Lung (tissue), 11 donors: ENCODE measurements at regions not wholly inside any gene's neighbourhood (a gene's known extent, or its start where the extent isn't known, plus 50 kb on each side); places are given as distances from the start of the nearest gene placed in this dataset.
A peak's percentile ranks its signal among the peaks of the same experiment; 100 is the strongest.
"Not testable (repeated sequence)": the region's sequence is repeated elsewhere in the genome, so short reads cannot be mapped to it uniquely, and the experiment has no call there.

Source experiments
- ATAC-seq: fragments of 200-7000 bp; cut with Tn5 transposase; one replicate; pipeline ENCODE4 v1.9.1; 2020; ENCODE audit warnings: moderate number of reproducible peaks; ENCODE audit not compliant: insufficient read depth, low FRiP score
- DNase-seq, 3 donors: peaks; one replicate each; pipeline ENCODE4 v3.0.0-alpha.2; 2013 to 2017
- H3K27ac ChIP-seq, 2 donors: one replicate each; pipeline ENCODE4 v1.5.1; 2013; ENCODE audit warnings: mild to moderate bottlenecking in 2 of 2, moderate library complexity in 2 of 2, control low read depth in 1 of 2, inconsistent platforms in 1 of 2, low read depth in 1 of 2, low read length in 1 of 2
- H3K27me3 ChIP-seq, 3 donors: one replicate each; pipeline ENCODE4 v1.5.1; 2013; ENCODE audit warnings: low read length in 2 of 3; ENCODE audit not compliant: control insufficient read depth in 3 of 3, insufficient read depth in 3 of 3
- H3K36me3 ChIP-seq, 4 donors: one replicate each; pipeline ENCODE4 v1.5.1; 2013; ENCODE audit warnings: low read length in 4 of 4, mild to moderate bottlenecking in 1 of 4, moderate library complexity in 1 of 4; ENCODE audit not compliant: control insufficient read depth in 4 of 4, insufficient read depth in 4 of 4
- H3K4me1 ChIP-seq, 5 donors: one replicate each; pipeline ENCODE4 v1.5.1; 2013; ENCODE audit warnings: low read length in 5 of 5, mild to moderate bottlenecking in 2 of 5, moderate library complexity in 1 of 5; ENCODE audit not compliant: control insufficient read depth in 5 of 5, insufficient read depth in 5 of 5
- H3K4me3 ChIP-seq: one replicate; pipeline ENCODE4 v1.5.1; 2013; ENCODE audit warnings: mild to moderate bottlenecking, control low read depth, moderate library complexity
- H3K9ac ChIP-seq, 2 donors: one replicate each; pipeline ENCODE4 v1.5.1; 2013; ENCODE audit warnings: low read length in 2 of 2, control low read depth in 1 of 2; ENCODE audit not compliant: insufficient read depth in 1 of 2
- H3K9me3 ChIP-seq, 4 donors: one replicate each; pipeline ENCODE4 v1.5.1; 2013; ENCODE audit warnings: low read length in 3 of 4, mild to moderate bottlenecking in 1 of 4, moderate library complexity in 1 of 4; ENCODE audit not compliant: control insufficient read depth in 4 of 4, insufficient read depth in 3 of 4
- CTCF ChIP-seq: IDR thresholded peaks from 2 replicates; pipeline ENCODE4 v1.5.1; 2012; ENCODE audit warnings: mild to moderate bottlenecking; ENCODE audit errors: control extremely low read depth, extremely low read depth
- WGBS, 2 donors: extraction: QIAGEN DNeasy Blood & Tissue Kit; methylation state at CpG; one replicate each; pipeline ENCODE4 v1.1.7; 2013; 5-methylcytosine and 5-hydroxymethylcytosine counted together
- donor health status: control.
- donor health status: control.
- donor health status: Bipolar disorder and iron deficiency.
- donor health status: healthy.
- donor health status: DM: yes; HTN: yes; CAD: no.

DNA sequence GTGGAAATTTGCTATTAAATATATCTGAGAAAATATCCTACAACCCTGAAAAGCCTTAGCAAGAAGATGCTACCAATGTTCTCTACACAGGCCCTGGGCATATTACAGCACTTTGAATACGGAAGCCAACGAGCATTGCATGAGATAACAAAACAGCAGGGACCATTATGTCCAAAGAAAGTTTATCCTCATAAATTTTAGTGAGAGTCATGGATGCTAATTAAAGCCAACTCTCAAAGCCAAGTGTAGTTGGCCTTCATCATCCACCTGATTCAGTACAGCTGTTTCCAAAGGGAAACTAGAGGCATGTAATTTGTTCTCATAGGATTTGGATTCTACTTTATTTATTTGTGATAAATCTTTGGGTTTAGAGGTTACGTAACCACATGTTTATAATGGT lies 564.8 kb downstream of the RFPL4B start:
- peak; percentile 11 to 61 (median 49) for DNase-seq
- ATAC-seq: no peak
- H3K27me3 ChIP-seq: no peaks in the 10 kb centered on the region
- no peak overlapping the region for H3K9ac ChIP-seq
- H3K36me3 ChIP-seq: no peaks in the 10 kb centered on the region
- no peak for TF ChIP-seq CTCF
- no peak overlapping the region for H3K27ac ChIP-seq
- H3K9me3 ChIP-seq: no peaks in the 10 kb centered on the region
- H3K4me3 ChIP-seq: no peak overlapping the region
- WGBS, 2 donors: 75 to 78% methylated on average over 3 of the region's 3 CpGs
- peaks cover 0 to 13% (median 0%) of the 10 kb centered on the region in 5 donors for H3K4me1 ChIP-seq

DNA sequence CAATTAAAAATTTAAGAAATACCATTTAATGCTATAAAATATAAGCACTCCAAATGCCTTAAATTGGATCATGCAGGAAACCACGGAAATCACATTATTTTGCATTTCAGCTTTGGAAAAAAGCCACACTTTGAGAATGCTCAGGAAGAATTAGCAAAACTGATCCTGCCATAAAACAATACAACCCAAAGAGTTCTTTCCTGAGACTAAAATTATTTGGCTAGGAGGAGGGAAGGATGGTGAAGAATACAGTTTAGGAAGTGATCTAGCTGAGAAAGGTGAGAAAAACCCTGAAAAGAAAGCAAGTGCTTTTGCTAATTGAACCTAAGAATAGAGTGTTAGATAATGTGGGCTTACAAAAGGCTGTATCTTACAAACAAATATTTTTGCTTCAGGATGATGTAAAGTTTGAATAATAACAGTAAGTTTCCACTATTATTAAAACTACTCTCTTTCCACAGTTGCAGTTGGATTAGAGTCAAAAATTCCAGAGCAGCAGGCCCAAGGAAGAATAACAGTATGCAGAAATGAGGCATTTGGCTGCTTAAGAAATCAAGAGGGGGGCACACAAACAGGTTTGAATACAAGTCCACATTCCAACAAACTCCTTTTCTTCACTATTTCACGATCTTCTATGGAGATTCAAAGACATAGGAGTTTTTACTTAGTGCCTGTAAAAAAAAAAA lies 565.4 kb downstream of the RFPL4B start:
- no peak overlapping the region for H3K27ac ChIP-seq
- H3K36me3 ChIP-seq: no peaks in the 10 kb centered on the region
- DNase-seq (peak; percentile 12 to 76 (median 56)), ATAC-seq (no peak)
- H3K4me3 ChIP-seq: no peak overlapping the region
- H3K27me3 ChIP-seq: no peaks in the 10 kb centered on the region
- no peaks in the 10 kb centered on the region for H3K9me3 ChIP-seq
- no peak for TF ChIP-seq CTCF
- H3K9ac ChIP-seq: no peak overlapping the region
- H3K4me1 ChIP-seq: peaks cover 0 to 13% (median 0%) of the 10 kb centered on the region in 5 donors
- 53 to 66% methylated on average over 2 of the region's 2 CpGs for WGBS, 2 donors

GRCh38 chr6:112919744-112920143 lies 572.6 kb downstream of the RFPL4B start:
- H3K27ac ChIP-seq, H3K9me3 ChIP-seq, H3K27me3 ChIP-seq, H3K4me1 ChIP-seq, H3K36me3 ChIP-seq, H3K9ac ChIP-seq, DNase-seq, H3K4me3 ChIP-seq, ATAC-seq: not testable (repeated sequence)
- 76 to 85% methylated on average over 2 to 7 of the region's 14 CpGs for WGBS, 2 donors

- Histone ChIP-seq H3K9ac (no peak overlapping the region), H3K4me1 (no peaks in the 10 kb centered on the region), H3K4me3 (no peak overlapping the region), H3K27ac (no peak overlapping the region), H3K36me3 (peaks cover 0 to 4% (median 0%) of the 10 kb centered on the region in 4 donors), H3K9me3 (peaks cover 0 to 8% (median 2%) of the 10 kb centered on the region in 4 donors), H3K27me3 (no peaks in the 10 kb centered on the region)
- no peak for TF ChIP-seq CTCF
- ATAC-seq (no peak), DNase-seq (no peak)
- 82 to 86% methylated on average over 3 of the region's 3 CpGs for WGBS, 2 donors
These were observed 573.9 kb downstream of the RFPL4B start for GRCh38 chr6:112920994-112921393.
